GM23338 (cell line): ENCODE measurements at regions not wholly inside any gene's neighbourhood (a gene's known extent, or its start where the extent isn't known, plus 50 kb on each side); places are given as distances from the start of the nearest gene placed in this dataset.

ENCODE experiments used
- ATAC-seq: fragments of 200-7000 bp; cut with Tn5 transposase; 3 replicates; pipeline ENCODE4 v1.9.1; 2020
- DNase-seq: peaks from one replicate; pipeline ENCODE4 v3.0.0-alpha.2; 2015; ENCODE audit warnings: low spot score
- H2AFZ ChIP-seq: fragments of 200-600 bp; sonication (generic); 2 replicates; pipeline ENCODE4 v1.8.0; 2016; ENCODE audit warnings: antibody characterized with exemption, mild to moderate bottlenecking, moderate library complexity
- H3F3A ChIP-seq: fragments of 200-600 bp; sonication (generic); replicated peaks from 2 replicates; pipeline ENCODE4 v1.8.0; 2017; ENCODE audit warnings: antibody characterized with exemption, mixed run types, low read depth
- H3K27ac ChIP-seq: fragments of 200-600 bp; sonication (generic); 2 replicates; pipeline ENCODE4 v1.6.1; 2016; ENCODE audit warnings: low read depth
- H3K27me3 ChIP-seq: fragments of 200-600 bp; sonication (generic); 2 replicates; pipeline ENCODE4 v1.8.0; 2016; ENCODE audit warnings: mild to moderate bottlenecking, mixed run types, moderate library complexity; ENCODE audit not compliant: insufficient read depth
- H3K36me3 ChIP-seq: fragments of 200-600 bp; sonication (generic); 2 replicates; pipeline ENCODE4 v1.8.0; 2016; ENCODE audit warnings: mild to moderate bottlenecking; ENCODE audit not compliant: insufficient read depth
- H3K4me1 ChIP-seq: fragments of 200-600 bp; sonication (generic); 2 replicates; pipeline ENCODE4 v1.8.0; 2016; ENCODE audit warnings: mild to moderate bottlenecking, moderate library complexity; ENCODE audit not compliant: insufficient read depth
- H3K4me2 ChIP-seq: fragments of 200-600 bp; sonication (generic); 2 replicates; pipeline ENCODE4 v1.7.1; 2017; ENCODE audit warnings: mixed run types
- H3K4me3 ChIP-seq: fragments of 200-600 bp; sonication (generic); 2 replicates; pipeline ENCODE4 v1.6.1; 2016; ENCODE audit warnings: mixed run types
- H3K79me2 ChIP-seq: fragments of 200-600 bp; sonication (generic); replicated peaks from 2 replicates; pipeline ENCODE4 v1.8.0; 2017; ENCODE audit warnings: mild to moderate bottlenecking; ENCODE audit not compliant: insufficient read depth
- H3K9me2 ChIP-seq: fragments of 200-600 bp; sonication (generic); 2 replicates; pipeline ENCODE4 v1.8.0; 2017; ENCODE audit not compliant: insufficient read depth
- H4K20me1 ChIP-seq: fragments of 200-600 bp; sonication (generic); replicated peaks from 2 replicates; pipeline ENCODE4 v1.8.0; 2017; ENCODE audit warnings: mild to moderate bottlenecking; ENCODE audit not compliant: insufficient read depth
- H3K27ac Mint-ChIP-seq: 2 replicates; pipeline ENCODE4 v1.8.0; 2020; ENCODE audit warnings: inconsistent platforms, mild to moderate bottlenecking, moderate library complexity, mixed read lengths
- H3K27me3 Mint-ChIP-seq: 3 replicates; pipeline ENCODE4 v1.8.0; 2022; ENCODE audit warnings: low read depth, mild to moderate bottlenecking, moderate library complexity, mixed read lengths, inconsistent platforms; ENCODE audit not compliant: insufficient read depth, poor library complexity
- H3K36me3 Mint-ChIP-seq: 3 replicates; pipeline ENCODE4 v1.8.0; 2021; ENCODE audit warnings: low read depth, mild to moderate bottlenecking, inconsistent platforms, moderate library complexity, mixed read lengths
- H3K4me1 Mint-ChIP-seq: 3 replicates; pipeline ENCODE4 v1.8.0; 2020; ENCODE audit warnings: mild to moderate bottlenecking, inconsistent platforms, mixed read lengths
- H3K4me3 Mint-ChIP-seq: 3 replicates; pipeline ENCODE4 v1.8.0; 2021; ENCODE audit warnings: moderate library complexity, mild to moderate bottlenecking, inconsistent platforms, mixed read lengths
- H3K9me3 Mint-ChIP-seq: 3 replicates; pipeline ENCODE4 v1.8.0; 2020; ENCODE audit warnings: moderate library complexity, mild to moderate bottlenecking, inconsistent platforms, mixed read lengths
- EZH2 ChIP-seq: fragments of 200-600 bp; sonication (generic); IDR thresholded peaks from one replicate; pipeline ENCODE4 v1.8.0; 2017; ENCODE audit warnings: antibody characterized with exemption, mild to moderate bottlenecking, low read depth; ENCODE audit not compliant: unreplicated experiment
- EZH2phosphoT487 ChIP-seq: fragments of 200-600 bp; sonication (generic); IDR thresholded peaks from one replicate; pipeline ENCODE4 v1.8.1; 2018; ENCODE audit warnings: antibody characterized with exemption; ENCODE audit not compliant: unreplicated experiment
- JUNB ChIP-seq: IDR thresholded peaks from one replicate; pipeline ENCODE4 v1.6.1; 2016; ENCODE audit warnings: antibody characterized with exemption; ENCODE audit not compliant: unreplicated experiment
- NANOG ChIP-seq: IDR thresholded peaks from 2 replicates; pipeline ENCODE4 v1.6.1; 2016; ENCODE audit warnings: antibody characterized with exemption, borderline replicate concordance
- POLR2AphosphoS5 ChIP-seq: IDR thresholded peaks from 2 replicates; pipeline ENCODE4 v1.6.1; 2016; ENCODE audit warnings: antibody characterized with exemption, low read depth
- STAT1 ChIP-seq: IDR thresholded peaks from one replicate; pipeline ENCODE4 v1.6.1; 2016; ENCODE audit warnings: antibody characterized with exemption; ENCODE audit not compliant: unreplicated experiment
- ZNF114 ChIP-seq: fragments of 250-450 bp; sonication (Bioruptor Pico); IDR thresholded peaks from 2 replicates; pipeline ENCODE4 v1.5.0; 2020; ENCODE audit warnings: mild to moderate bottlenecking, moderate library complexity
- TF ChIP-seq, protein P1 (sequence below), 2 experiments: fragments of 200-600 bp in 1 of 2; sonication (generic) in 1 of 2; conservative IDR thresholded peaks; 2 replicates each; pipeline versions ENCODE4 v1.5.1 to v1.6.1; 2016 to 2017; ENCODE audit warnings: antibody characterized with exemption in 2 of 2, low read depth in 2 of 2, mild to moderate bottlenecking in 2 of 2, moderate library complexity in 1 of 2
- TF ChIP-seq, protein P2 (sequence below): IDR thresholded peaks from 2 replicates; pipeline ENCODE4 v1.6.1; 2016; ENCODE audit warnings: antibody characterized with exemption
- TF ChIP-seq, protein P3 (sequence below): IDR thresholded peaks from one replicate; pipeline ENCODE4 v1.6.1; 2018; ENCODE audit warnings: antibody characterized with exemption; ENCODE audit not compliant: unreplicated experiment

DNA sequence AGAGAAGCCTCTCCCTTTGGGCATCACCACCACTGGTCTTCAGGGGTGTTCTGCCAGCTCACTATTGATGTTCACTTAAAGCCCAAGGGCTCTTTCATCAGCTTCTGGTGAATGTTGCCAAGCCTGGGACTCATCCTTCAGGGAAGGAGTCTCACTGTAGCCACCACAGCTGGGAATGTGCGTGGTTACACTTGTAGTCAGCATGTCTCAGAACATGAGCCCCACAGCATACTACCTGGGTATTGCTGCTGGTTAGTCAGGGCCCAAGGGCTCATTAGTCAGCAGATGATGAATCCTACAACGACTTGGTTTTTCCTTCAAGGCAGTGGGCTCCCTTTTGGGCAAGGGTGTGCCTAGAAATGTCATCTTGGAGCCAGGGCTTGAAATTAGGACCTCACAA is 412.9 kb downstream of the VGLL3 start (continued):
- TF ChIP-seq, protein P1, sequence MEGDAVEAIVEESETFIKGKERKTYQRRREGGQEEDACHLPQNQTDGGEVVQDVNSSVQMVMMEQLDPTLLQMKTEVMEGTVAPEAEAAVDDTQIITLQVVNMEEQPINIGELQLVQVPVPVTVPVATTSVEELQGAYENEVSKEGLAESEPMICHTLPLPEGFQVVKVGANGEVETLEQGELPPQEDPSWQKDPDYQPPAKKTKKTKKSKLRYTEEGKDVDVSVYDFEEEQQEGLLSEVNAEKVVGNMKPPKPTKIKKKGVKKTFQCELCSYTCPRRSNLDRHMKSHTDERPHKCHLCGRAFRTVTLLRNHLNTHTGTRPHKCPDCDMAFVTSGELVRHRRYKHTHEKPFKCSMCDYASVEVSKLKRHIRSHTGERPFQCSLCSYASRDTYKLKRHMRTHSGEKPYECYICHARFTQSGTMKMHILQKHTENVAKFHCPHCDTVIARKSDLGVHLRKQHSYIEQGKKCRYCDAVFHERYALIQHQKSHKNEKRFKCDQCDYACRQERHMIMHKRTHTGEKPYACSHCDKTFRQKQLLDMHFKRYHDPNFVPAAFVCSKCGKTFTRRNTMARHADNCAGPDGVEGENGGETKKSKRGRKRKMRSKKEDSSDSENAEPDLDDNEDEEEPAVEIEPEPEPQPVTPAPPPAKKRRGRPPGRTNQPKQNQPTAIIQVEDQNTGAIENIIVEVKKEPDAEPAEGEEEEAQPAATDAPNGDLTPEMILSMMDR (conservative IDR thresholded peaks at IDR 0.05; ENCODE audit: low read depth in 2 of 2), result no peak
- no peak for TF ChIP-seq ZNF114
- no peak for TF ChIP-seq EZH2phosphoT487
- no peak for TF ChIP-seq EZH2
- TF ChIP-seq, protein P2, sequence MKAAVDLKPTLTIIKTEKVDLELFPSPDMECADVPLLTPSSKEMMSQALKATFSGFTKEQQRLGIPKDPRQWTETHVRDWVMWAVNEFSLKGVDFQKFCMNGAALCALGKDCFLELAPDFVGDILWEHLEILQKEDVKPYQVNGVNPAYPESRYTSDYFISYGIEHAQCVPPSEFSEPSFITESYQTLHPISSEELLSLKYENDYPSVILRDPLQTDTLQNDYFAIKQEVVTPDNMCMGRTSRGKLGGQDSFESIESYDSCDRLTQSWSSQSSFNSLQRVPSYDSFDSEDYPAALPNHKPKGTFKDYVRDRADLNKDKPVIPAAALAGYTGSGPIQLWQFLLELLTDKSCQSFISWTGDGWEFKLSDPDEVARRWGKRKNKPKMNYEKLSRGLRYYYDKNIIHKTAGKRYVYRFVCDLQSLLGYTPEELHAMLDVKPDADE, result no peak
- TF ChIP-seq, protein P3, sequence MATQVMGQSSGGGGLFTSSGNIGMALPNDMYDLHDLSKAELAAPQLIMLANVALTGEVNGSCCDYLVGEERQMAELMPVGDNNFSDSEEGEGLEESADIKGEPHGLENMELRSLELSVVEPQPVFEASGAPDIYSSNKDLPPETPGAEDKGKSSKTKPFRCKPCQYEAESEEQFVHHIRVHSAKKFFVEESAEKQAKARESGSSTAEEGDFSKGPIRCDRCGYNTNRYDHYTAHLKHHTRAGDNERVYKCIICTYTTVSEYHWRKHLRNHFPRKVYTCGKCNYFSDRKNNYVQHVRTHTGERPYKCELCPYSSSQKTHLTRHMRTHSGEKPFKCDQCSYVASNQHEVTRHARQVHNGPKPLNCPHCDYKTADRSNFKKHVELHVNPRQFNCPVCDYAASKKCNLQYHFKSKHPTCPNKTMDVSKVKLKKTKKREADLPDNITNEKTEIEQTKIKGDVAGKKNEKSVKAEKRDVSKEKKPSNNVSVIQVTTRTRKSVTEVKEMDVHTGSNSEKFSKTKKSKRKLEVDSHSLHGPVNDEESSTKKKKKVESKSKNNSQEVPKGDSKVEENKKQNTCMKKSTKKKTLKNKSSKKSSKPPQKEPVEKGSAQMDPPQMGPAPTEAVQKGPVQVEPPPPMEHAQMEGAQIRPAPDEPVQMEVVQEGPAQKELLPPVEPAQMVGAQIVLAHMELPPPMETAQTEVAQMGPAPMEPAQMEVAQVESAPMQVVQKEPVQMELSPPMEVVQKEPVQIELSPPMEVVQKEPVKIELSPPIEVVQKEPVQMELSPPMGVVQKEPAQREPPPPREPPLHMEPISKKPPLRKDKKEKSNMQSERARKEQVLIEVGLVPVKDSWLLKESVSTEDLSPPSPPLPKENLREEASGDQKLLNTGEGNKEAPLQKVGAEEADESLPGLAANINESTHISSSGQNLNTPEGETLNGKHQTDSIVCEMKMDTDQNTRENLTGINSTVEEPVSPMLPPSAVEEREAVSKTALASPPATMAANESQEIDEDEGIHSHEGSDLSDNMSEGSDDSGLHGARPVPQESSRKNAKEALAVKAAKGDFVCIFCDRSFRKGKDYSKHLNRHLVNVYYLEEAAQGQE, result no peak
- no peak for TF ChIP-seq NANOG

DNA sequence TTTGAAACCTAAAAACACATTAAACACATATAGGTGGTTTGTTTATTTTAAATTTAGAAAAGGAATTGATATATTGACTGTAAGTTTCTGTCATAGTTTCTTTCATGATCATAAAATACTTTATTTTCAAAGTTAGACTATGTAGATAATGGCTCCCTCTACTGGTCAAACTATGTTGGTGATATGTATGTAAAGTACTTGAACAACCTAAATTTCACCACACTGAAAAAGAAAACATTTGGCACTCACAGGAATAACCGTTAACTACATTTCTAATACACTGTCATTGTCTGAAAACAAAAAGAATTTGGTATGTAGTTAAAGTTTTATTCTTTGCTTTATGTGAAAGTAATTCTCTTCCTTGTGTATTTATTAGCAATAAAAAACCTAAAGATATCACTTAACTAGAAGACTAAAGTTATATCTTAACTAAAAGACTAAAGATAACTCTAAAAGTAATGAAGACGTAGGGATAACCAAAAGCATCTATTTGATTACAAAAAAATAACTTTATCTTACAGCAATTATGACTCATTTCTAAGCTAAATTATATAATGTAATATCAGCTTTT is 427.5 kb downstream of the VGLL3 start:
- no peak for ATAC-seq
- no peak for TF ChIP-seq JUNB
- TF ChIP-seq POLR2AphosphoS5, result no peak
- TF ChIP-seq EZH2phosphoT487, result no peak
- TF ChIP-seq, protein P1 (conservative IDR thresholded peaks at IDR 0.05; ENCODE audit: low read depth in 2 of 2), result peak; percentile 54 to 95
- no peak for TF ChIP-seq STAT1

More for the DNA sequence above, 427.5 kb downstream of the VGLL3 start:
- no peaks in the 10 kb centered on the region for H3K27me3 Mint-ChIP-seq
- H3K4me1 ChIP-seq, result peaks cover 10% of the 10 kb centered on the region
- H3K36me3 ChIP-seq, result no peaks in the 10 kb centered on the region
- H2AFZ ChIP-seq, result no peak overlapping the region
- no peak overlapping the region for H3K4me2 ChIP-seq
- no peaks in the 10 kb centered on the region for H4K20me1 ChIP-seq
- H3K9me3 Mint-ChIP-seq, result peaks cover 5% of the 10 kb centered on the region; the same call in 1 of the 3 replicates
- no peak overlapping the region for H3K4me3 Mint-ChIP-seq
- H3K4me3 ChIP-seq, result no peak overlapping the region
- no peaks in the 10 kb centered on the region for H3K9me2 ChIP-seq
- H3K27me3 ChIP-seq, result no peaks in the 10 kb centered on the region
- H3K36me3 Mint-ChIP-seq, result peaks cover 6% of the 10 kb centered on the region
- no peak overlapping the region for H3K27ac ChIP-seq
- DNase-seq, result peak; percentile 88
- no peaks in the 10 kb centered on the region for H3F3A ChIP-seq
- no peaks in the 10 kb centered on the region for H3K79me2 ChIP-seq
- H3K4me1 Mint-ChIP-seq, result peaks cover 20% of the 10 kb centered on the region
- peak overlapping the region; percentile 72; the same call in 1 of the 2 replicates for H3K27ac Mint-ChIP-seq
